ENCODE measurements at regions not wholly inside any gene's neighbourhood (a gene's known extent, or its start where the extent isn't known, plus 50 kb on each side); places are given as distances from the start of the nearest gene placed in this dataset.
A peak's percentile ranks its signal among the peaks of the same experiment; 100 is the strongest.
"Not testable (repeated sequence)": the region's sequence is repeated elsewhere in the genome, so short reads cannot be mapped to it uniquely, and the experiment has no call there.

GRCh38 chr7:12490107-12490688 is 80.3 kb upstream of the SCIN start:
- no peaks in the 10 kb centered on the region for H3K27me3 ChIP-seq (ENCODE audit: insufficient read depth, low read length)
- no peak overlapping the region for H3K27ac ChIP-seq (ENCODE audit: low read depth, low read length)
- no peak overlapping the region for H3K4me3 ChIP-seq (ENCODE audit: low read depth, low read length)
- no peaks in the 10 kb centered on the region for H3K36me3 ChIP-seq (ENCODE audit: insufficient read depth, low read length)
- no peaks in the 10 kb centered on the region for H3K4me1 ChIP-seq (ENCODE audit: control insufficient read depth, insufficient read depth, low read length, unreplicated experiment)
- no peaks in the 10 kb centered on the region for H3K79me2 ChIP-seq (ENCODE audit: control insufficient read depth, insufficient read depth, low read length, unreplicated experiment)
- peak overlapping the region; percentile 67 for H2AFZ ChIP-seq (ENCODE audit: low read length, unreplicated experiment)

- Histone ChIP-seq H2AFZ (ENCODE audit: low read length, unreplicated experiment) (no peak overlapping the region), H3K79me2 (ENCODE audit: control insufficient read depth, insufficient read depth, low read length, unreplicated experiment) (no peaks in the 10 kb centered on the region), H3K27me3 (ENCODE audit: insufficient read depth, low read length) (no peaks in the 10 kb centered on the region), H3K36me3 (ENCODE audit: insufficient read depth, low read length) (no peaks in the 10 kb centered on the region), H3K4me3 (ENCODE audit: low read depth, low read length) (no peak overlapping the region), H3K4me1 (ENCODE audit: control insufficient read depth, insufficient read depth, low read length, unreplicated experiment) (no peaks in the 10 kb centered on the region), H3K27ac (ENCODE audit: low read depth, low read length) (no peak overlapping the region)
Measured at GRCh38 chr7:12490940-12491339, 79.6 kb upstream of the SCIN start.

GRCh38 chr7:12491526-12491925 is 79.0 kb upstream of the SCIN start:
- no peaks in the 10 kb centered on the region for H3K36me3 ChIP-seq (ENCODE audit: insufficient read depth, low read length)
- H3K27me3 ChIP-seq (ENCODE audit: insufficient read depth, low read length) = no peaks in the 10 kb centered on the region
- H3K4me1 ChIP-seq (ENCODE audit: control insufficient read depth, insufficient read depth, low read length, unreplicated experiment) = no peaks in the 10 kb centered on the region
- no peak overlapping the region for H2AFZ ChIP-seq (ENCODE audit: low read length, unreplicated experiment)
- no peaks in the 10 kb centered on the region for H3K79me2 ChIP-seq (ENCODE audit: control insufficient read depth, insufficient read depth, low read length, unreplicated experiment)
- no peak overlapping the region for H3K27ac ChIP-seq (ENCODE audit: low read depth, low read length)
- no peak overlapping the region for H3K4me3 ChIP-seq (ENCODE audit: low read depth, low read length)

GRCh38 chr7:12493407-12493806 is 77.1 kb upstream of the SCIN start:
- Histone ChIP-seq H3K27ac (ENCODE audit: low read depth, low read length) (no peak overlapping the region), H3K4me3 (ENCODE audit: low read depth, low read length) (no peak overlapping the region), H3K27me3 (ENCODE audit: insufficient read depth, low read length) (no peaks in the 10 kb centered on the region), H3K36me3 (ENCODE audit: insufficient read depth, low read length) (no peaks in the 10 kb centered on the region), H3K79me2 (ENCODE audit: control insufficient read depth, insufficient read depth, low read length, unreplicated experiment) (no peaks in the 10 kb centered on the region), H3K4me1 (ENCODE audit: control insufficient read depth, insufficient read depth, low read length, unreplicated experiment) (no peaks in the 10 kb centered on the region), H2AFZ (ENCODE audit: low read length, unreplicated experiment) (no peak overlapping the region)

- no peak overlapping the region for H3K27ac ChIP-seq (ENCODE audit: low read depth, low read length)
- H3K79me2 ChIP-seq (ENCODE audit: control insufficient read depth, insufficient read depth, low read length, unreplicated experiment) = no peaks in the 10 kb centered on the region
- no peaks in the 10 kb centered on the region for H3K36me3 ChIP-seq (ENCODE audit: insufficient read depth, low read length)
- no peaks in the 10 kb centered on the region for H3K27me3 ChIP-seq (ENCODE audit: insufficient read depth, low read length)
- no peak overlapping the region for H3K4me3 ChIP-seq (ENCODE audit: low read depth, low read length)
- no peaks in the 10 kb centered on the region for H3K4me1 ChIP-seq (ENCODE audit: control insufficient read depth, insufficient read depth, low read length, unreplicated experiment)
- H2AFZ ChIP-seq (ENCODE audit: low read length, unreplicated experiment) = no peak overlapping the region
Measured at GRCh38 chr7:12493863-12494686, 76.4 kb upstream of the SCIN start.

GRCh38 chr7:12494687-12495024 is 75.9 kb upstream of the SCIN start:
- Histone ChIP-seq H3K27ac (ENCODE audit: low read depth, low read length) (no peak overlapping the region), H3K79me2 (ENCODE audit: control insufficient read depth, insufficient read depth, low read length, unreplicated experiment) (no peaks in the 10 kb centered on the region), H3K27me3 (ENCODE audit: insufficient read depth, low read length) (no peaks in the 10 kb centered on the region), H3K36me3 (ENCODE audit: insufficient read depth, low read length) (no peaks in the 10 kb centered on the region), H3K4me1 (ENCODE audit: control insufficient read depth, insufficient read depth, low read length, unreplicated experiment) (no peaks in the 10 kb centered on the region), H3K4me3 (ENCODE audit: low read depth, low read length) (no peak overlapping the region), H2AFZ (ENCODE audit: low read length, unreplicated experiment) (no peak overlapping the region)

- H3K79me2 ChIP-seq (ENCODE audit: control insufficient read depth, insufficient read depth, low read length, unreplicated experiment); H3K36me3 ChIP-seq (ENCODE audit: insufficient read depth, low read length); H3K27me3 ChIP-seq (ENCODE audit: insufficient read depth, low read length); H2AFZ ChIP-seq (ENCODE audit: low read length, unreplicated experiment); H3K4me1 ChIP-seq (ENCODE audit: control insufficient read depth, insufficient read depth, low read length, unreplicated experiment); H3K27ac ChIP-seq (ENCODE audit: low read depth, low read length): not testable (repeated sequence)
- peak overlapping the region; percentile 40 for H3K4me3 ChIP-seq (ENCODE audit: low read depth, low read length)
Measured at GRCh38 chr7:12496901-12497674, 73.4 kb upstream of the SCIN start.

GRCh38 chr7:12504149-12504548 is 66.4 kb upstream of the SCIN start:
- Histone ChIP-seq H3K79me2 (ENCODE audit: control insufficient read depth, insufficient read depth, low read length, unreplicated experiment) (no peaks in the 10 kb centered on the region), H3K4me3 (ENCODE audit: low read depth, low read length) (no peak overlapping the region), H3K36me3 (ENCODE audit: insufficient read depth, low read length) (no peaks in the 10 kb centered on the region), H3K27ac (ENCODE audit: low read depth, low read length) (no peak overlapping the region), H3K27me3 (ENCODE audit: insufficient read depth, low read length) (no peaks in the 10 kb centered on the region), H3K4me1 (ENCODE audit: control insufficient read depth, insufficient read depth, low read length, unreplicated experiment) (no peaks in the 10 kb centered on the region), H2AFZ (ENCODE audit: low read length, unreplicated experiment) (peak overlapping the region; percentile 7)

GRCh38 chr7:12508005-12508404 is 62.5 kb upstream of the SCIN start:
- no peaks in the 10 kb centered on the region for H3K4me1 ChIP-seq (ENCODE audit: control insufficient read depth, insufficient read depth, low read length, unreplicated experiment)
- H3K27ac ChIP-seq (ENCODE audit: low read depth, low read length) = no peak overlapping the region
- no peak overlapping the region for H3K4me3 ChIP-seq (ENCODE audit: low read depth, low read length)
- H3K79me2 ChIP-seq (ENCODE audit: control insufficient read depth, insufficient read depth, low read length, unreplicated experiment) = no peaks in the 10 kb centered on the region
- H3K36me3 ChIP-seq (ENCODE audit: insufficient read depth, low read length) = no peaks in the 10 kb centered on the region
- no peak overlapping the region for H2AFZ ChIP-seq (ENCODE audit: low read length, unreplicated experiment)
- H3K27me3 ChIP-seq (ENCODE audit: insufficient read depth, low read length) = no peaks in the 10 kb centered on the region

- Histone ChIP-seq H3K4me3 (ENCODE audit: low read depth, low read length) (no peak overlapping the region), H2AFZ (ENCODE audit: low read length, unreplicated experiment) (no peak overlapping the region), H3K27ac (ENCODE audit: low read depth, low read length) (no peak overlapping the region), H3K36me3 (ENCODE audit: insufficient read depth, low read length) (no peaks in the 10 kb centered on the region), H3K27me3 (ENCODE audit: insufficient read depth, low read length) (no peaks in the 10 kb centered on the region), H3K79me2 (ENCODE audit: control insufficient read depth, insufficient read depth, low read length, unreplicated experiment) (no peaks in the 10 kb centered on the region), H3K4me1 (ENCODE audit: control insufficient read depth, insufficient read depth, low read length, unreplicated experiment) (no peaks in the 10 kb centered on the region)
Measured at GRCh38 chr7:12508554-12508953, 62.0 kb upstream of the SCIN start.

- no peaks in the 10 kb centered on the region for H3K4me1 ChIP-seq (ENCODE audit: control insufficient read depth, insufficient read depth, low read length, unreplicated experiment)
- no peaks in the 10 kb centered on the region for H3K79me2 ChIP-seq (ENCODE audit: control insufficient read depth, insufficient read depth, low read length, unreplicated experiment)
- H2AFZ ChIP-seq (ENCODE audit: low read length, unreplicated experiment) = no peak overlapping the region
- H3K36me3 ChIP-seq (ENCODE audit: insufficient read depth, low read length) = no peaks in the 10 kb centered on the region
- no peaks in the 10 kb centered on the region for H3K27me3 ChIP-seq (ENCODE audit: insufficient read depth, low read length)
- no peak overlapping the region for H3K27ac ChIP-seq (ENCODE audit: low read depth, low read length)
- no peak overlapping the region for H3K4me3 ChIP-seq (ENCODE audit: low read depth, low read length)
Measured at GRCh38 chr7:12517451-12517850, 53.1 kb upstream of the SCIN start.
